Fibroblast of skin of left quadriceps (primary cell): ENCODE measurements at regions not wholly inside any gene's neighbourhood (a gene's known extent, or its start where the extent isn't known, plus 50 kb on each side); places are given as distances from the start of the nearest gene placed in this dataset.

Experiments
- DNase-seq, 2 experiments: peaks; one replicate each; pipeline ENCODE4 v3.0.0-alpha.2; 2013; ENCODE audit warnings: low read depth in 2 of 2

DNA sequence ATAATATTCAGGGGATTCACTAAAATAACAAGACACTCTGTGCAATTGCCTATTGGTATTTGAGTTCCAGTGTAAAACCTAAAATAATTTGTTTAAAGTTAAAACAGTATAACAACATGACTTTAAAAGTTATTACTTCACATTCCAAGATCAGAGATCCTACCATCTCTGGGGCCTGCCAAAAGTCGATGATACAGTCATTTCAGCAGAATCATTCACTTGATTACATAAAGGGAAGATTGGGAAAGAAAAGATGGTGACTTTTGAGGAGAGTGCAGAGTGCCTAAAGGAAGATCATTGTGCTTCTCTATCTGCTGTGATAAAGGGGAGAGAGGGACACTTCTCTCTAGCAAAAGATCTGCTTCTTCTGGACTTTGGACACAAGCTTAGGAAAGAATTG lies 784.4 kb upstream of the ADGRL4 start:
- no peak for DNase-seq

GRCh38 chr1:79787631-79788030 lies 781.1 kb upstream of the ADGRL4 start:
- no peak for DNase-seq

GRCh38 chr1:79785964-79786363 lies 779.4 kb upstream of the ADGRL4 start:
- no peak for DNase-seq

DNA sequence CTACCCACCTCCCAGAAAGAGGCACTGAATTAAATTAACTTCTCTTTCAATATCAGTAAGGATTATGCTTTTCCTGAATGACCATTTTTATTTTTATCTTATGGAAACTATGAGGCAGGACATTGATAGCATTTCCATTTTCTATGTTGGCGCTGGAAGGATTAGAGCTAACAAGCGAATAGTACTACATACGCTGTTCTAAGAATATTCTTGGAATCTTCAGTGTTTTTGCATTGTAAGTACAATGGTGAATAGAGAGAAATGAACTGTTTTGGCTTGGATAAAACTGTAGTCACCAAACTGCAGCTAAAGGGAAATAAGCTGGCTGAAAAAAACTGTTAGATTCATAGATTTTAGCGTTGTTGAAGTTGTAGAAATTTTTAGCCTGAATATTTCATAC lies 779.0 kb upstream of the ADGRL4 start:
- DNase-seq: no peak

DNA sequence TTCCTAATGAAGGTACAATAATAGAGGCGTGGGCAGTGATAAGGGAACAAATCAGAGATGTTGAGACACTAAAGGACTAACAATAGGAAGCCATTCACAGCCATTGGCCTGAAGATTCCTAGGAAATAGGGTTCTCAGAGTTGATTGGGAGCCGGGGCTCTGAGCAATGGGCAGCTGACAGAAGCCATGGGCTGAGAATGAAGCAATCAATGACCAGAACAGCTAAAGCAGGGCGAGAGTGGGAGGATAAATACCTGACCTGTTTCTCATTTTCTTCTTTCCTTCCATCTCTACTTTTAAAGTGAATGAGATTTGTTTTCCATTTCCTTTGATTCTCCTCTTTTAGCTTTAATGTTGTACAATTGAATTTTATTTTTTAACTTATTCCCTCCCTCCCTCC lies 774.7 kb upstream of the ADGRL4 start:
- DNase-seq: no peak

- DNase-seq: peak in 1 of 2 experiments; percentile 15
Observed at GRCh38 chr1:79777481-79778219, 771.1 kb upstream of the ADGRL4 start.

- no peak for DNase-seq
Observed at GRCh38 chr1:79775402-79775801, 768.9 kb upstream of the ADGRL4 start.

DNA sequence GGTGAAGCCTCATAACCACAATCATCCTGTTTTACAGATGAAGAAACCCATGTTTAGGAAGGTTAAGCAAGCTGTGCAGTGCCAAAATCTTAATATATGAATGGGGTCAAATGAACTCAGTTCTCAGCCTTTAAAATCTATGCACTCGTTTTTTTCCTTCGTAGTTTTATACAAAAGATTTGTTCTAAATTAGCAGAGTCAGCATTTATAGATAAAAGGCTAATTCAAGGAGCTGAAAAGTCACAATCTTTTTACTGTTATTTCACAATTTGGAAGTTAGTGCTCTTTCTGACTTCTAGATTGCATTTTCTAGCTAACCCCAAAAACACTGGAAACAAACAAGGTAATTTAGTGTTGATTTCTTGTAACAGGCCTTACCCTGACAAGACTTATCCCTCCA lies 766.9 kb upstream of the ADGRL4 start:
- no peak for DNase-seq

GRCh38 chr1:79762461-79762860 lies 755.9 kb upstream of the ADGRL4 start:
- DNase-seq: no peak

DNA sequence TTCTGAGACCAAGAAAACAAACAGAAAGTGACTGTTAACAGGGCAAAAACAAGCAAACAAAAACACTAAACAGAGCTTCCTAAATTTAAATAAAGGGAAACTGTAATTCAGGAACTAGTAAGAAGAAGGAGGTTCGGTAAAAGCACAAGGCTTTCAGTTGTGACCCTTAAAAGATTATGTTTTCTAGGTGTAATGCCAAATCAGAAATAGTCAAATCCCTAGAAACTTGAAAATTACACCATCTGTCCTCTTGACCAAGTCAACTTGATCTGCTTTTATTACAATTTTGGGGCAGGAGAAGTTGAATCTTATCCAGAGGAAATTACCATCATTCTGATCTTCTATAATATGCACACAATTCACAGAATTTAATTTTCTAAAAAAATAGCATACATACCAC lies 754.0 kb upstream of the ADGRL4 start:
- peak in 1 of 2 experiments; percentile 17 for DNase-seq

- DNase-seq: no peak
Observed at GRCh38 chr1:79749607-79750006, 743.1 kb upstream of the ADGRL4 start.

- no peak for DNase-seq
Observed at GRCh38 chr1:79745929-79746328, 739.4 kb upstream of the ADGRL4 start.

DNA sequence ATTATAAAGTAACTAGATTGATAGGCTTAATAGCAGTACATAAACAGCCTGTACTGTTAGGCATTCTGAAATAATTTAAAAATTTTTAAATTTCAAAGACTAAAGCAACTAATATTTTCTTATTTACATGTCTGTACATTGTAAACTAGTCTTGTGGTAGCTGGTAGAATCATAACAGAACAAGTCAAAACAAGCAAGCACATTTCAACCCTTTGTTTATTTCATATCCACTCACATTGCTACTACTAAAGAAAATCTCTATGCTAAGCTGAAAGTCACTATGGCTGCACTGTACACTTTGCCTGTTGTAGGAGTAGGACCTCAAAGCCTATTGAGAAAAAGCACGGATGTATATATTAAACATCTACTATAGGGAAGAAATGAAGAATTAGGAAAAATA lies 738.2 kb upstream of the ADGRL4 start:
- DNase-seq: no peak

GRCh38 chr1:79741720-79742421 lies 735.3 kb upstream of the ADGRL4 start:
- DNase-seq: no peak

DNA sequence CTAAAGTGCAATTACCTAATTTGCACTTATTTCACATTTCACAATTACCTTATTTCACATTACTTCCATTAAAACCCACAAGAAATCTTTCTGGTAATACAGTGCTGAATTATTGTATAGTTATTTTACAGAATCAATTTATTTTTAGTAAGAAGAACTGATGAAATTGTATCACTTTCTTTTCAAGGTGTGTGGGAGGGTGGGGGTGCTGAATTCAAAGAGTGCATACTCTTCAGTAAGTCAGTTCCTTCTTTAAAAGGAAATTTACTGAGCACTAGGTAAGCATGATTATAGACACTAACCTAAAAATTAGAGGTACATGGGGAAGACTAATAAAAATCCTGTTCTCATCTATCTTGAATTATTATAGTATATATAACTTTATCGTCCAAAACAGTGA lies 731.6 kb upstream of the ADGRL4 start:
- no peak for DNase-seq

DNA sequence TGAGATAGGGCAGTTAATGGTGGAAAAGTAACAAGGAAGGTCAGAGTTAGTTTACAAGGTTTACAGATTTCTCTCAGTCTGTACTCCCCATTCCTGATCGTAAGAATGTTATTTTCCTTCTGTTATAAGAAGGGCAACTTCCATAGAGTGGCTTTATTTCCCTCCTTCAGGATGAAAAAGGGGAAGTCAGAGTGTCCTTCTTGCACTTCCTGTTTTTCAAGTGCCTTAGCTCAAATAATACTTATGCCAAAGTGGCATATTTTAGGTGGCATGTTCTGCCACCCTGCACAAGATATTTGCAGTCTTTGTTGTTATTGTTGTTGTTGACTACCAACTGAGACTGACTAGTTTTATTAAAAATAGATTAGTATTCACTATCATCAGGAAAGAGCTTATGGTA lies 730.7 kb upstream of the ADGRL4 start:
- no peak for DNase-seq

- no peak for DNase-seq
Observed at GRCh38 chr1:79732950-79733349, 726.4 kb upstream of the ADGRL4 start.

DNA sequence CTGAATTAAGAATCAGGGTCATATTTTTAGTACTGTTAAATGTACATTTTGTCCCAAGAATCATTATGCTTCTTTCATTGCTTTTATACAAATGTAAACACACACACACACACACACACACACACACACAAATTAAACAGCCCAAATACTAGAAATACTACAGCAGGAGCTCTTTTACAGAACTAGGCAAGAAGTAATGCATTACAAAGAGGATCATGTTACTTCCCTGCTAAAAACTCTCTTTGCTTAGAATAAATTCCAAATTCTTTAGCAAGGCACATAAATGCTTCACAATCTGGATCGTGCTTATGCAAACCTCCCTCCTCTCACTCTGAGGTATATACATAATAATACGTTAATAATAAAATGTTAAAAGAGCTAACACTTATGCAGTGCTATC lies 720.4 kb upstream of the ADGRL4 start:
- no peak for DNase-seq

DNA sequence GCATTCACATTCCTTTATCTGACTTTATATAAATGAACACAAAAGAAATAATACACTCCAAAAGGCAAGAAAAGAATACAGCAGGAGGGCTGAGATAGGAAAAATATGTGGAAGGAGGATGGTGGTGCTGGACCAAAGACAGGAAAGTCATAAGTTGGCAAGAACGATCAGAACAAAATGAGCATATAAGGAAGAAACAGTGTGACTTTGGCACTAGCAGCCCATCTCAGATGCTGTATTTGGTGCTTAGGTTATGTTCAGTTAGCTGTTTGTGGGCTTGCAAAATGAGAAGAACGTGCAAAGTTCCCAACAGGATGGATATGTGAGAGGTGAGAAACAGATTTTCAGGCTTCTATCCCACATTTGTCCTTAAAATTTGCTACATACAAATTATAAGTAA lies 719.8 kb upstream of the ADGRL4 start:
- no peak for DNase-seq

- peak; percentile 14 to 20 for DNase-seq
Observed at GRCh38 chr1:79716447-79716846, 709.9 kb upstream of the ADGRL4 start.

DNA sequence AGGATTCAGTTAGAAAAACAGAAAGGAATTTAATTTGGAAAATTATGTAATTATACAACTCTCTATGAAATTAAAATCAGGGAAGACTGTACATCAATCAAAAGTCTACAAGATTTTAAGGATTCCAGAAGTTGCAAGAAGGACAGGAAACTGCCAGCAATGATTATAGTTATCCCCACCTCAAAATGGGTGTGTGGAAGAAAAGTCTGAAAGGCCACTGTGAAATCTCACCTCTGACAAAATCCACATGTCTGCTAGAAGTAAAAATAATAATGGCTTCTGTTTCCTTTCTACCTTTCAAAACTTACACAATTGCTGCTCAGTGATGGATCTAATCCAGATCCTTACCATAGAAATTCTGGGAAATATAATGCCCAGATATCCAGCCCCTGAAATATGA lies 708.1 kb upstream of the ADGRL4 start:
- DNase-seq: no peak

DNA sequence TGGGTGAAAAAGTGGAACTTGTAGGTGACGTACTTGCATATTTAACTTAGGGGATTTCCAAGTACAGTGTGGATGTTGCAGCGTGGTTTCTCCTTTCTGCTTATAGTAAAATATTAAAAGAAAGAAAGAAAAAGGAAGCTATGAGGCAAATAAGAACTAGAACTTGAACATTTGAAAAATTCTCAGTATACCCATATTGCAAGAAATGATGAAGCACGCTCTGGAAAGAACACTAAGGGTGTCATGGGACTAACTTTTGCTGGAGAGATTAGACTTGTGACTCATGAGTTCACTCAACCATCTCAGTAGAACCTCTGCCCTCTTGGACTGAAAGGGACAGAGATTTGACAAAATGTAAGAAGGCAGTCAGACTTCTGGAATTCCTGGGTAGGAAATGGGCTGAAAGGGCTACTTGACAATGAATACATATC lies 704.5 kb upstream of the ADGRL4 start:
- no peak for DNase-seq

- no peak for DNase-seq
Observed at GRCh38 chr1:79708646-79709265, 702.2 kb upstream of the ADGRL4 start.
